Dendritic cell treated with granulocyte-macrophage colony-stimulating factor and Interleukin-4, amounts not matched to agents 40 ng/mL and 50 ng/mL, for 4 days (primary cell): ENCODE measurements at regions not wholly inside any gene's neighbourhood (a gene's known extent, or its start where the extent isn't known, plus 50 kb on each side); places are given as distances from the start of the nearest gene placed in this dataset.

Experiments
- H3K27ac Mint-ChIP-seq: one replicate; pipeline ENCODE4 v1.8.0; 2022; ENCODE audit warnings: mild to moderate bottlenecking, mixed read lengths
- H3K27me3 Mint-ChIP-seq: one replicate; pipeline ENCODE4 v1.8.0; 2022; ENCODE audit warnings: mild to moderate bottlenecking, mixed read lengths
- H3K36me3 Mint-ChIP-seq: one replicate; pipeline ENCODE4 v1.8.0; 2022; ENCODE audit warnings: low read depth, mixed read lengths
- H3K4me1 Mint-ChIP-seq: one replicate; pipeline ENCODE4 v1.8.0; 2022; ENCODE audit warnings: low read depth, mixed read lengths
- H3K4me3 Mint-ChIP-seq: one replicate; pipeline ENCODE4 v1.8.0; 2022; ENCODE audit warnings: mild to moderate bottlenecking, moderate library complexity, mixed read lengths
- H3K9me3 Mint-ChIP-seq: one replicate; pipeline ENCODE4 v1.8.0; 2022; ENCODE audit warnings: mixed read lengths
- intact Hi-C: fragments of 100-400 bp; cut with micrococcal nuclease; formaldehyde crosslinking; loops from one replicate; pipeline ENCODE4 v1.15.0; 2022

GRCh38 chr12:110996415-110996814, 76.0 kb upstream of the MYL2 start:
- no peak overlapping the region for H3K4me3 Mint-ChIP-seq
- H3K27me3 Mint-ChIP-seq, result peaks cover 14% of the 10 kb centered on the region
- intact Hi-C loops, result no loop called here
- no peak overlapping the region for H3K27ac Mint-ChIP-seq
- peaks cover 17% of the 10 kb centered on the region for H3K9me3 Mint-ChIP-seq
- peaks cover under 1% of the 10 kb centered on the region for H3K4me1 Mint-ChIP-seq
- no peaks in the 10 kb centered on the region for H3K36me3 Mint-ChIP-seq

- no peaks in the 10 kb centered on the region for H3K4me1 Mint-ChIP-seq
- intact Hi-C loops, result no loop called here
- no peak overlapping the region for H3K27ac Mint-ChIP-seq
These were observed 75.2 kb upstream of the MYL2 start for GRCh38 chr12:110995615-110996014.

DNA sequence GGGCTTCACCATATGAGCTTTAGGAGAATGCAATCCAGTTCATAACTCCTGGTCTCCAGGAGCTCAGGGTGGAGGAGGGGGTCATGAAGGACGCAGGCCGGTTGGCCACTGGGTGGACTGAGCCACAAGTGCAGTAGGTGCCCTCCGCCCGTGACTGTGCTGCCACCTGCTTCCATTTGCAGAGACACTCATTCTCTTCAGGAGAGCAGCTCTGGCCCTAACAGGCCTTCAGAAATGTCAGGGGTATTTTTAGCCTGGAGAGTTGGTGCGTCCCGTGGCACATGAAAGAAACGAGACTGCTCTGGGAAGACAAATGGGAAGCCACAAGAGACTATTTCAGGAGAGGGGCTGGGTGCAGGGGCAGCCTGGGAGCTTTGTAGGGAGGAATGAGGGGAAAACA, 74.6 kb upstream of the MYL2 start:
- no peaks in the 10 kb centered on the region for H3K4me1 Mint-ChIP-seq
- intact Hi-C loops, result no loop called here

More at GRCh38 chr12:110995615-110996014, 75.2 kb upstream of the MYL2 start:
- peaks cover 12% of the 10 kb centered on the region for H3K27me3 Mint-ChIP-seq
- no peaks in the 10 kb centered on the region for H3K36me3 Mint-ChIP-seq
- H3K9me3 Mint-ChIP-seq, result peaks cover 22% of the 10 kb centered on the region
- no peak overlapping the region for H3K4me3 Mint-ChIP-seq

GRCh38 chr12:110993434-110993833, 73.1 kb upstream of the MYL2 start:
- H3K27me3 Mint-ChIP-seq, result peaks cover 13% of the 10 kb centered on the region
- H3K4me3 Mint-ChIP-seq, result no peak overlapping the region
- no peaks in the 10 kb centered on the region for H3K4me1 Mint-ChIP-seq
- H3K9me3 Mint-ChIP-seq, result peaks cover 22% of the 10 kb centered on the region
- intact Hi-C loops, result no loop called here
- no peak overlapping the region for H3K27ac Mint-ChIP-seq
- H3K36me3 Mint-ChIP-seq, result no peaks in the 10 kb centered on the region

More for the DNA sequence above, 74.6 kb upstream of the MYL2 start:
- no peaks in the 10 kb centered on the region for H3K36me3 Mint-ChIP-seq
- no peak overlapping the region for H3K27ac Mint-ChIP-seq
- no peak overlapping the region for H3K4me3 Mint-ChIP-seq
- peaks cover 12% of the 10 kb centered on the region for H3K27me3 Mint-ChIP-seq
- peaks cover 24% of the 10 kb centered on the region for H3K9me3 Mint-ChIP-seq

GRCh38 chr12:110992909-110993308, 72.5 kb upstream of the MYL2 start:
- Mint-ChIP-seq H3K27me3 (peaks cover 13% of the 10 kb centered on the region), H3K4me1 (no peaks in the 10 kb centered on the region), H3K9me3 (peaks cover 17% of the 10 kb centered on the region), H3K4me3 (no peak overlapping the region), H3K27ac (no peak overlapping the region), H3K36me3 (no peaks in the 10 kb centered on the region)
- intact Hi-C loops, result no loop called here

GRCh38 chr12:110983811-110984210, 63.4 kb upstream of the MYL2 start:
- intact Hi-C loops, result no loop called here
- no peak overlapping the region for H3K4me3 Mint-ChIP-seq
- H3K4me1 Mint-ChIP-seq, result peaks cover 4% of the 10 kb centered on the region
- no peaks in the 10 kb centered on the region for H3K36me3 Mint-ChIP-seq
- peaks cover 15% of the 10 kb centered on the region for H3K27me3 Mint-ChIP-seq
- H3K27ac Mint-ChIP-seq, result no peak overlapping the region
- no peaks in the 10 kb centered on the region for H3K9me3 Mint-ChIP-seq

DNA sequence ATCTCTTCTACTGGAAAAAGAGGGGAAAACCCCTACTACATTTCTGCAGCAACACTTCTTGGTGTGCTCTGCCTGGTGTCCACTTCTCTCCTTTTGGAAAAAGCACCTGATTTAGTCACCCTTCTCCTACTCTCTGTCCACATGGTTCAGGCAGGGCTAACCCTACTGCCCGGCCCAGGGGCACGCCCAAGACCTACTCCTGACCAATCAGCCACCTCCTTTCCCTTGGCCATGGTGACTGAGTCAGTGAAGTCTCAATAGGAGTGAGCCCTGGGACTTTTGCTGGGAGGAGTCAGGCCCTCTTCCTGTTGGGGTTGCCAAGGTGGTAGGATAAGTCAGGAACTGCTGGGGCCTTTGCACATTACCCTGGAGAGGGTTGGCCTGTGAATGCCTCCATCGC, 52.5 kb upstream of the MYL2 start:
- Mint-ChIP-seq H3K27ac (no peak overlapping the region), H3K27me3 (peaks cover 3% of the 10 kb centered on the region), H3K36me3 (no peaks in the 10 kb centered on the region), H3K9me3 (peaks cover 17% of the 10 kb centered on the region), H3K4me3 (no peak overlapping the region), H3K4me1 (no peaks in the 10 kb centered on the region)
- intact Hi-C loops, result no loop called here

GRCh38 chr12:110971936-110972335, 51.6 kb upstream of the MYL2 start:
- intact Hi-C loops, result no loop called here
- Mint-ChIP-seq H3K4me1 (no peaks in the 10 kb centered on the region), H3K36me3 (no peaks in the 10 kb centered on the region), H3K4me3 (no peak overlapping the region), H3K27ac (no peak overlapping the region), H3K27me3 (peaks cover 3% of the 10 kb centered on the region), H3K9me3 (peaks cover 17% of the 10 kb centered on the region)

DNA sequence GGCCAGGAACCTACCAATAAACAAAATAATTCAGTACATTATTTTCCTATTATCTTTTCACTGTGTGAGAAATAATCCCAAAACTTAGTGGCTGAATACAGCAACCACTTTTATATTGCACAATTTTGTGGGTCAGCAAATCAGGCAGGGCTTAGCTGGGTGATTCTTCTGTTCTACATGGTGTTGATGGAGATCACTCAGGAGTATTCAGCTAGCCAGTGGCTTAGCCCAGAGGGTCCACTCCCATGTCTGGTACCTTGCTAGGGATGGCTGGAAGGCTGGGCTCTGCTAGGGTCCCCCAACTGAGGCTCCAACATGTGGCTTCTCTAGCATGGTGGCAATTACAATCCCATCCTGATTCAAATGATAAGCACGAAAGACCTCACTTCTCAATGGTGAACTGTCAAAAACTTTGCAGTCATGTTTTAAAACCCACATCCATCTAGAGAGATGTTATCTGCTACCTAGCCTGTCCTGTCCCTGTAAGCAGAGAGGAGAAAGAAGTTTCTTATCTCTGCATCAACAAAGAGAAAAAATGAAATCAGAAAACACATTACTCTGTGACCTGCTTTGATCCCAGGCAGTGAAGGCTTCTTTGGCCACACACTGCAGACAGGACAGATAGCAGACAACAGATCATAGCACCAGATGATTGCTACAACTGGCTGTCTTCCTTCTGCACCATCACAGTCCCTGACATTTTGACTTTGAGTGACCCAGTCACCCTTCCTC, 51.0 kb upstream of the MYL2 start:
- Mint-ChIP-seq H3K36me3 (no peaks in the 10 kb centered on the region), H3K9me3 (peaks cover 17% of the 10 kb centered on the region), H3K27ac (no peak overlapping the region), H3K27me3 (peaks cover 5% of the 10 kb centered on the region), H3K4me3 (no peak overlapping the region), H3K4me1 (no peaks in the 10 kb centered on the region)
- intact Hi-C loops, result no loop called here
